SK-N-SH treated with all-trans-retinoic acid at 6 μM for 48 hours (cell line): ENCODE measurements at regions not wholly inside any gene's neighbourhood (a gene's known extent, or its start where the extent isn't known, plus 50 kb on each side); places are given as distances from the start of the nearest gene placed in this dataset.
A peak's percentile ranks its signal among the peaks of the same experiment; 100 is the strongest.

Experiments
- ATAC-seq: fragments of 200-7000 bp; cut with Tn5 transposase; 3 replicates; pipeline ENCODE4 v1.9.1; 2020; ENCODE audit warnings: mild to moderate bottlenecking, moderate library complexity
- BACH2 ChIP-seq: fragments of 250-450 bp; sonication (Bioruptor Pico); IDR thresholded peaks from 2 replicates; pipeline ENCODE4 v1.9.0; 2021; ENCODE audit warnings: mild to moderate bottlenecking, borderline replicate concordance
- CREB5 ChIP-seq: fragments of 250-450 bp; sonication (Bioruptor Pico); IDR thresholded peaks from 2 replicates; pipeline ENCODE4 v1.5.1; 2020; ENCODE audit warnings: low read depth, mild to moderate bottlenecking, moderate library complexity
- CSDC2 ChIP-seq: fragments of 250-450 bp; sonication (Bioruptor Pico); IDR thresholded peaks from 2 replicates; pipeline ENCODE4 v1.5.0; 2020; ENCODE audit warnings: mild to moderate bottlenecking, moderate library complexity
- CSRNP3 ChIP-seq: fragments of 250-450 bp; sonication (Bioruptor Pico); IDR thresholded peaks from 2 replicates; pipeline ENCODE4 v1.5.1; 2021; ENCODE audit warnings: mild to moderate bottlenecking, moderate library complexity
- ESRRG ChIP-seq: fragments of 250-450 bp; sonication (Bioruptor Pico); IDR thresholded peaks from 2 replicates; pipeline ENCODE4 v1.6.1; 2021; ENCODE audit warnings: mild to moderate bottlenecking
- GLIS3 ChIP-seq: fragments of 250-450 bp; sonication (Bioruptor Pico); IDR thresholded peaks from 2 replicates; pipeline ENCODE4 v1.5.0; 2020; ENCODE audit warnings: mild to moderate bottlenecking, moderate library complexity
- ISL1 ChIP-seq: fragments of 250-450 bp; sonication (Bioruptor Pico); IDR thresholded peaks from 2 replicates; pipeline ENCODE4 v2.1.2; 2022; ENCODE audit warnings: mild to moderate bottlenecking, moderate library complexity
- OSR1 ChIP-seq: fragments of 250-450 bp; sonication (Bioruptor Pico); IDR thresholded peaks from 2 replicates; pipeline ENCODE4 v1.8.0; 2022; ENCODE audit warnings: moderate library complexity, mild to moderate bottlenecking, inconsistent platforms
- PATZ1 ChIP-seq: fragments of 250-450 bp; sonication (Bioruptor Pico); IDR thresholded peaks from 2 replicates; pipeline ENCODE4 v1.8.0; 2020; ENCODE audit warnings: mild to moderate bottlenecking, moderate library complexity, borderline replicate concordance
- POU6F1 ChIP-seq: fragments of 250-450 bp; sonication (Bioruptor Pico); IDR thresholded peaks from 2 replicates; pipeline ENCODE4 v1.8.0; 2021; ENCODE audit warnings: low read depth, mild to moderate bottlenecking, moderate library complexity, borderline replicate concordance
- PPARA ChIP-seq: fragments of 250-450 bp; sonication (Bioruptor Pico); IDR thresholded peaks from 2 replicates; pipeline ENCODE4 v1.5.0; 2020; ENCODE audit warnings: mild to moderate bottlenecking, borderline replicate concordance
- RARB ChIP-seq: fragments of 250-450 bp; sonication (Bioruptor Pico); IDR thresholded peaks from 2 replicates; pipeline ENCODE4 v1.8.0; 2021; ENCODE audit warnings: mild to moderate bottlenecking, moderate library complexity
- SNAI2 ChIP-seq: fragments of 250-450 bp; sonication (Bioruptor Pico); IDR thresholded peaks from 2 replicates; pipeline ENCODE4 v1.5.0; 2020; ENCODE audit warnings: mild to moderate bottlenecking, moderate library complexity
- TCF4 ChIP-seq: fragments of 250-450 bp; sonication (Bioruptor Pico); IDR thresholded peaks from 2 replicates; pipeline ENCODE4 v1.8.0; 2021; ENCODE audit warnings: mild to moderate bottlenecking, moderate library complexity, borderline replicate concordance
- TOX ChIP-seq: fragments of 250-450 bp; sonication (Bioruptor Pico); IDR thresholded peaks from 2 replicates; pipeline ENCODE4 v1.8.0; 2021; ENCODE audit warnings: mild to moderate bottlenecking, moderate library complexity, borderline replicate concordance
- TSHZ2 ChIP-seq: fragments of 250-450 bp; sonication (Bioruptor Pico); IDR thresholded peaks from 2 replicates; pipeline ENCODE4 v1.5.0; 2020; ENCODE audit warnings: mild to moderate bottlenecking, moderate library complexity
- ZC3H10 ChIP-seq: fragments of 250-450 bp; sonication (Bioruptor Pico); IDR thresholded peaks from 2 replicates; pipeline ENCODE4 v1.5.1; 2021; ENCODE audit warnings: mild to moderate bottlenecking, moderate library complexity
- ZFP3 ChIP-seq: fragments of 250-450 bp; sonication (Bioruptor Pico); IDR thresholded peaks from 2 replicates; pipeline ENCODE4 v1.5.0; 2020; ENCODE audit warnings: mild to moderate bottlenecking, moderate library complexity
- ZFP30 ChIP-seq: fragments of 450-650 bp; formaldehyde crosslinking; IDR thresholded peaks from 2 replicates; pipeline ENCODE4 v1.5.0; 2022; ENCODE audit warnings: mild to moderate bottlenecking, moderate library complexity
- ZNF565 ChIP-seq: fragments of 450-650 bp; formaldehyde crosslinking; conservative IDR thresholded peaks from 2 replicates; pipeline ENCODE4 v1.5.0; 2020; ENCODE audit warnings: low read depth, mild to moderate bottlenecking, moderate library complexity
- ZNF70 ChIP-seq: fragments of 450-650 bp; formaldehyde crosslinking; IDR thresholded peaks from 2 replicates; pipeline ENCODE4 v1.5.0; 2020; ENCODE audit warnings: mild to moderate bottlenecking, moderate library complexity
- ZNF8 ChIP-seq: fragments of 450-650 bp; formaldehyde crosslinking; IDR thresholded peaks from 2 replicates; pipeline ENCODE4 v1.5.0; 2020; ENCODE audit warnings: mild to moderate bottlenecking, moderate library complexity

- no peak for ATAC-seq
- no peak for TF ChIP-seq TSHZ2 (CRISPR knock-in tag)
- no peak for TF ChIP-seq CSDC2 (CRISPR knock-in tag)
- TF ChIP-seq ZFP3: no peak
- no peak for TF ChIP-seq RARB
- no peak for TF ChIP-seq ZNF8 (CRISPR knock-in tag)
- no peak for TF ChIP-seq TOX (CRISPR knock-in tag)
- no peak for TF ChIP-seq SNAI2 (CRISPR knock-in tag)
- TF ChIP-seq OSR1 (CRISPR knock-in tag): no peak
- TF ChIP-seq ZNF565 (CRISPR knock-in tag): no peak
- no peak for TF ChIP-seq BACH2 (CRISPR knock-in tag)
- TF ChIP-seq CREB5 (CRISPR knock-in tag): no peak
- TF ChIP-seq CSRNP3 (CRISPR knock-in tag): no peak
- TF ChIP-seq ISL1 (CRISPR knock-in tag): no peak
- no peak for TF ChIP-seq GLIS3
- no peak for TF ChIP-seq ZC3H10 (CRISPR knock-in tag)
- no peak for TF ChIP-seq ESRRG (CRISPR knock-in tag)
- TF ChIP-seq TCF4 (CRISPR knock-in tag): no peak
- no peak for TF ChIP-seq ZNF70
Measured at GRCh38 chr7:69399401-69399800, 198.9 kb upstream of the AUTS2 start.

GRCh38 chr7:69402696-69403095, 195.6 kb upstream of the AUTS2 start:
- no peak for ATAC-seq
- TF ChIP-seq CSRNP3 (CRISPR knock-in tag) (no peak), ZC3H10 (CRISPR knock-in tag) (no peak), PATZ1 (no peak), ZNF70 (no peak), ESRRG (CRISPR knock-in tag) (no peak), TCF4 (CRISPR knock-in tag) (no peak), ZFP30 (CRISPR knock-in tag) (no peak), BACH2 (CRISPR knock-in tag) (no peak), CREB5 (CRISPR knock-in tag) (no peak), ISL1 (CRISPR knock-in tag) (no peak), GLIS3 (no peak), PPARA (no peak), OSR1 (CRISPR knock-in tag) (no peak)

- peak; percentile 56; the same call in 1 of the 3 replicates for ATAC-seq
- TF ChIP-seq SNAI2 (CRISPR knock-in tag): no peak
- TF ChIP-seq ESRRG (CRISPR knock-in tag): no peak
- no peak for TF ChIP-seq POU6F1 (CRISPR knock-in tag)
- TF ChIP-seq PPARA: no peak
- TF ChIP-seq GLIS3: no peak
- TF ChIP-seq ZNF565 (CRISPR knock-in tag): no peak
- no peak for TF ChIP-seq OSR1 (CRISPR knock-in tag)
- TF ChIP-seq CSRNP3 (CRISPR knock-in tag): no peak
- TF ChIP-seq TCF4 (CRISPR knock-in tag): no peak
- no peak for TF ChIP-seq ZNF8 (CRISPR knock-in tag)
- no peak for TF ChIP-seq ZFP30 (CRISPR knock-in tag)
- TF ChIP-seq ZC3H10 (CRISPR knock-in tag): no peak
Measured at GRCh38 chr7:69403169-69403568, 195.1 kb upstream of the AUTS2 start.
